OCI-LY7 (cell line): ENCODE measurements at regions not wholly inside any gene's neighbourhood (a gene's known extent, or its start where the extent isn't known, plus 50 kb on each side); places are given as distances from the start of the nearest gene placed in this dataset.

Source experiments
- BruUV-seq: library from RNA; stranded (reverse); fragments of 400-500 nt; replicated peaks from 2 replicates; lab custom pipeline; 2021; lab: Mats Ljungman, UMichigan
- CTCF ChIA-PET: fragments of 300-600 bp; sonication (Branson Sonifier 250); formaldehyde crosslinking; loops from one replicate; lab custom pipeline; 2022; ENCODE audit warnings: antibody characterized with exemption; ENCODE audit not compliant: unreplicated experiment; lab: Charles Lee
- POLR2A ChIA-PET: fragments of 300-600 bp; sonication (Branson Sonifier 250); formaldehyde crosslinking; loops from one replicate; lab custom pipeline; 2022; ENCODE audit warnings: antibody characterized with exemption; lab: Charles Lee
- DNase-seq: peaks from one replicate; pipeline ENCODE4 v3.0.0-alpha.2; 2015; ENCODE audit warnings: low spot score
- H2AFZ ChIP-seq: fragments of 200-600 bp; sonication (generic), shearing (Covaris generic); 2 replicates; pipeline ENCODE4 v1.6.1; 2014; ENCODE audit warnings: mild to moderate bottlenecking, antibody characterized with exemption, low read length, moderate library complexity
- H3K27ac ChIP-seq: fragments of 200-600 bp; sonication (generic); 2 replicates; pipeline ENCODE4 v1.5.1; 2014; ENCODE audit warnings: mixed run types, low read depth, mild to moderate bottlenecking, moderate library complexity, low read length, inconsistent platforms; ENCODE audit not compliant: poor library complexity, severe bottlenecking
- H3K36me3 ChIP-seq: fragments of 200-600 bp; sonication (generic); 2 replicates; pipeline ENCODE4 v1.6.1; 2014; ENCODE audit warnings: mild to moderate bottlenecking, antibody characterized with exemption, low read length, moderate library complexity, mixed read lengths; ENCODE audit not compliant: insufficient read depth
- H3K4me1 ChIP-seq: fragments of 200-600 bp; sonication (generic); 2 replicates; pipeline ENCODE4 v1.5.1; 2014; ENCODE audit warnings: mild to moderate bottlenecking, low read length; ENCODE audit not compliant: insufficient read depth, poor library complexity, severe bottlenecking
- H3K4me2 ChIP-seq: fragments of 200-600 bp; sonication (generic); 2 replicates; pipeline ENCODE4 v1.6.1; 2014; ENCODE audit warnings: mild to moderate bottlenecking, low read length
- H3K4me3 ChIP-seq: fragments of 200-600 bp; sonication (generic); 2 replicates; pipeline ENCODE4 v1.5.1; 2014; ENCODE audit warnings: mild to moderate bottlenecking, low read depth, low read length; ENCODE audit not compliant: poor library complexity, severe bottlenecking
- H3K79me2 ChIP-seq: fragments of 200-600 bp; sonication (generic); 2 replicates; pipeline ENCODE4 v1.6.1; 2016; ENCODE audit warnings: low read depth, mild to moderate bottlenecking, low read length, moderate library complexity, mixed read lengths; ENCODE audit not compliant: insufficient read depth
- H3K9me2 ChIP-seq: fragments of 200-600 bp; sonication (generic); 2 replicates; pipeline ENCODE4 v1.6.1; 2016; ENCODE audit warnings: mild to moderate bottlenecking, low read length, mixed read lengths; ENCODE audit not compliant: insufficient read depth
- H3K9me3 ChIP-seq: fragments of 200-600 bp; sonication (generic); 2 replicates; pipeline ENCODE4 v1.6.1; 2014; ENCODE audit warnings: mild to moderate bottlenecking, mixed run types, low read length, mixed read lengths
- H4K20me1 ChIP-seq: fragments of 200-600 bp; sonication (generic); 2 replicates; pipeline ENCODE4 v1.6.1; 2014; ENCODE audit warnings: mild to moderate bottlenecking, antibody characterized with exemption, low read length, moderate library complexity, mixed read lengths; ENCODE audit not compliant: insufficient read depth
- EZH2phosphoT487 ChIP-seq: fragments of 200-600 bp; sonication (generic); IDR thresholded peaks from 2 replicates; pipeline ENCODE4 v1.6.1; 2018; ENCODE audit warnings: low read depth, borderline replicate concordance, mild to moderate bottlenecking, mixed run types, antibody characterized with exemption, low read length, moderate library complexity, mixed read lengths
- intact Hi-C: fragments of 100-400 bp; cut with micrococcal nuclease; formaldehyde crosslinking; loops from one replicate; pipeline ENCODE4 v1.10.0; 2022; ENCODE audit not compliant: unreplicated experiment
- TF ChIP-seq, protein P1 (sequence below): fragments of 200-600 bp; sonication (generic); conservative IDR thresholded peaks from 2 replicates; pipeline ENCODE4 v1.5.1; 2014; ENCODE audit warnings: mild to moderate bottlenecking, antibody characterized with exemption, low read length, moderate library complexity, mixed read lengths

DNA sequence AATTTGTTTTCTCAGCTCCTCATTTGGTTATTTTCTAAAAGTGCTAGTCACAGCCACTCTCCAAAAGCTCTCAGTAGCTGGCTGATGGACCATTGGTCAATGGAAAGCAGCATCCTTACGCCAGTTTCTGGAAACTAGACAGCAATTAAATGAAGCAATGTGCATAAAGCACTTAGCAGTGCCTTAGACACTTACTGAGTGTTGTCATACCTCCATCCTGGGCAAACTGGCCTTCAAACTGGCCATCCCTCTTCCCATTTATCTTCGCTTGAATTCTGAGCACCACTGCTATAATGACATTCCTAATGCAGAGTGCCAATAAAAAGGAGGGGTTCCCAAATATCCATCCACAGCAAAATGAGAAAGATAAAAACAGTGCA is 209.2 kb downstream of the ENC1 start:
- H3K9me2 ChIP-seq, result no peaks in the 10 kb centered on the region
- CTCF ChIA-PET, result no interaction called here
- BruUV-seq, result no TSS peak
- TF ChIP-seq, protein P1, sequence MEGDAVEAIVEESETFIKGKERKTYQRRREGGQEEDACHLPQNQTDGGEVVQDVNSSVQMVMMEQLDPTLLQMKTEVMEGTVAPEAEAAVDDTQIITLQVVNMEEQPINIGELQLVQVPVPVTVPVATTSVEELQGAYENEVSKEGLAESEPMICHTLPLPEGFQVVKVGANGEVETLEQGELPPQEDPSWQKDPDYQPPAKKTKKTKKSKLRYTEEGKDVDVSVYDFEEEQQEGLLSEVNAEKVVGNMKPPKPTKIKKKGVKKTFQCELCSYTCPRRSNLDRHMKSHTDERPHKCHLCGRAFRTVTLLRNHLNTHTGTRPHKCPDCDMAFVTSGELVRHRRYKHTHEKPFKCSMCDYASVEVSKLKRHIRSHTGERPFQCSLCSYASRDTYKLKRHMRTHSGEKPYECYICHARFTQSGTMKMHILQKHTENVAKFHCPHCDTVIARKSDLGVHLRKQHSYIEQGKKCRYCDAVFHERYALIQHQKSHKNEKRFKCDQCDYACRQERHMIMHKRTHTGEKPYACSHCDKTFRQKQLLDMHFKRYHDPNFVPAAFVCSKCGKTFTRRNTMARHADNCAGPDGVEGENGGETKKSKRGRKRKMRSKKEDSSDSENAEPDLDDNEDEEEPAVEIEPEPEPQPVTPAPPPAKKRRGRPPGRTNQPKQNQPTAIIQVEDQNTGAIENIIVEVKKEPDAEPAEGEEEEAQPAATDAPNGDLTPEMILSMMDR, result no peak
- no peak for TF ChIP-seq EZH2phosphoT487
- peaks cover 16% of the 10 kb centered on the region for H3K4me1 ChIP-seq
- no peaks in the 10 kb centered on the region for H4K20me1 ChIP-seq
- no peaks in the 10 kb centered on the region for H3K79me2 ChIP-seq
- no peaks in the 10 kb centered on the region for H3K36me3 ChIP-seq
- no peak overlapping the region for H3K27ac ChIP-seq
- no peak for DNase-seq
- POLR2A ChIA-PET, result interaction anchor here (0.9 to 1.4 kb wide), 3 partner anchors 16 to 31 kb away, joined by 3 to 4 read pairs (median 3); no protein-coding TSS in a partner anchor
- no peak overlapping the region for H2AFZ ChIP-seq
- no peaks in the 10 kb centered on the region for H3K9me3 ChIP-seq
- intact Hi-C loops, result no loop called here
- no peak overlapping the region for H3K4me2 ChIP-seq
- no peak overlapping the region for H3K4me3 ChIP-seq

DNA sequence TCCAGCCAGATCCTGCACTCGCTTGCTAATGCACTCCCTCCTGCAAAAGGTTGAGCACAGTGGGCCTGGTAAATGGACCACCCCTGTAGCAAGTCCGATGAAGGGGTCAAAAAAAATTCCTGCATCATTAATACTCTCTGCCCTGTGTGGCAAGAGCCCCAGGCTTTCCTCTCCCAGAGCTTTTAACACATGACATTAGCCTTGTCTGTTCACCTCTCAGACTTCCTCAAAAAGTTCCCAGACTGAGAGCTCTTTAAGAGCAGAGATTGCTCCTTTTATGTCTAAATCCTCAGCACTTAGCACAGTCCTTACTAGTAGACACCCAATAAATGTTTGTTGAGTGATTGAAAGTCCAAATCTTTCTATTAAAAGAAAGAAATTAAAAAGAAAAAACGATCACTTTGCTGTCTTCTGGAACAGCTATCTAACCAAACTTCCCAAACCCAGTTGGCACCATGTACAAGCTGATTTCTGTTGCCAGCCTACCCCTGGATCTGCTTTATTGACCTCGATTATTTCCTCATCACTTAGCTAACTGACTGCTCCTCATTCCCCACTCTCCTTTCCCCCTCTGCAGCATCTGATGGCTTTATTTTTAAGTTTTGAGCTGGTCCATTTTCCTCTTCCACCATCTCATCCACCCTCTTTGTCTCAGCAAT is 209.8 kb downstream of the ENC1 start:
- Histone ChIP-seq H3K27ac (no peak overlapping the region), H3K4me1 (peaks cover 16% of the 10 kb centered on the region), H3K79me2 (no peaks in the 10 kb centered on the region), H2AFZ (no peak overlapping the region), H3K36me3 (no peaks in the 10 kb centered on the region), H3K4me3 (no peak overlapping the region), H4K20me1 (no peaks in the 10 kb centered on the region), H3K9me3 (no peaks in the 10 kb centered on the region), H3K9me2 (no peaks in the 10 kb centered on the region), H3K4me2 (no peak overlapping the region)
- ChIA-PET POLR2A (interaction anchor here (0.7 to 1.0 kb wide), 3 partner anchors 15 to 68 kb away, joined by 3 to 4 read pairs (median 4); no protein-coding TSS in a partner anchor), CTCF (no interaction called here)
- no TSS peak for BruUV-seq
- no peak for DNase-seq
- intact Hi-C loops, result no loop called here
- TF ChIP-seq, protein P1, result no peak
- TF ChIP-seq EZH2phosphoT487, result no peak

DNA sequence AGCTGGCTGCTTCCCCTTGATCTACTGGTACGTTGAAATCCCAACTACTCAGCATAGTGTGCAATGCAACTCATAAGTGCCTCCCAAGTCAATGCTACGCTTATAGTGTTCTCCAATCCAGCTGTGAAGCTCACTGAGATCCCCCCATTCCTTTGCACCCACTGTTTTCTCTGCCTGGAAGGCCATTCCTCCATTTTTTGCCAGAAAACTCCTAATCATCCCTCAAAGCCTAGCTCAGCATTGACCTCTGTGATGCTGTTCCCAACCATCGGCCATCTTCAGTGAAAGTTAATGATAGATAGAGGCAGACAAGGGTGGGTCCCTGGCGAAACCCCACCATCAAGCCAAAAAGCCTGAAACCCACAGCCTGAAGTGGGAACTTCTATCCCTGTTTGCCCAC is 211.0 kb downstream of the ENC1 start:
- TF ChIP-seq, protein P1, result no peak
- no peak for TF ChIP-seq EZH2phosphoT487
- peaks cover 14% of the 10 kb centered on the region for H3K4me1 ChIP-seq
- H3K9me2 ChIP-seq, result no peaks in the 10 kb centered on the region
- POLR2A ChIA-PET, result interaction anchor here (0.7 to 0.8 kb wide), 2 partner anchors 26 to 1611 kb away, joined by 3 read pairs; no protein-coding TSS in a partner anchor
- intact Hi-C loops, result no loop called here
- CTCF ChIA-PET, result no interaction called here
- H3K79me2 ChIP-seq, result no peaks in the 10 kb centered on the region
- no peak for DNase-seq
- H4K20me1 ChIP-seq, result no peaks in the 10 kb centered on the region
- H3K36me3 ChIP-seq, result no peaks in the 10 kb centered on the region
- no TSS peak for BruUV-seq
- no peak overlapping the region for H3K4me3 ChIP-seq
- no peaks in the 10 kb centered on the region for H3K9me3 ChIP-seq
- H2AFZ ChIP-seq, result no peak overlapping the region
- H3K27ac ChIP-seq, result no peak overlapping the region
- H3K4me2 ChIP-seq, result no peak overlapping the region
